ENCODE measurements at regions not wholly inside any gene's neighbourhood (a gene's known extent, or its start where the extent isn't known, plus 50 kb on each side); places are given as distances from the start of the nearest gene placed in this dataset.

- DNase-seq (ENCODE audit: low read depth) = no peak
These were observed 492.4 kb downstream of the SHISA9 start for GRCh38 chr16:13393816-13394215.

- DNase-seq (ENCODE audit: low read depth) = no peak
These were observed 493.1 kb downstream of the SHISA9 start for GRCh38 chr16:13394488-13394887.

GRCh38 chr16:13397126-13397525 lies 495.7 kb downstream of the SHISA9 start:
- no peak for DNase-seq (ENCODE audit: low read depth)

GRCh38 chr16:13401641-13402040 lies 500.2 kb downstream of the SHISA9 start:
- no peak for DNase-seq (ENCODE audit: low read depth)

GRCh38 chr16:13402601-13403000 lies 501.2 kb downstream of the SHISA9 start:
- no peak for DNase-seq (ENCODE audit: low read depth)

- DNase-seq (ENCODE audit: low read depth) = no peak
These were observed 501.9 kb downstream of the SHISA9 start for GRCh38 chr16:13403326-13403725.

- no peak for DNase-seq (ENCODE audit: low read depth)
These were observed 505.8 kb upstream of the ERCC4 start for GRCh38 chr16:13414154-13414553.

- no peak for DNase-seq (ENCODE audit: low read depth)
These were observed 500.4 kb upstream of the ERCC4 start for GRCh38 chr16:13419589-13419988.

GRCh38 chr16:13421726-13422125 lies 498.2 kb upstream of the ERCC4 start:
- DNase-seq (ENCODE audit: low read depth) = no peak

- DNase-seq (ENCODE audit: low read depth) = no peak
These were observed 494.1 kb upstream of the ERCC4 start for GRCh38 chr16:13425836-13426235.

- DNase-seq (ENCODE audit: low read depth) = no peak
These were observed 493.7 kb upstream of the ERCC4 start for GRCh38 chr16:13426269-13426668.

- no peak for DNase-seq (ENCODE audit: low read depth)
These were observed 493.2 kb upstream of the ERCC4 start for GRCh38 chr16:13426736-13427135.

- DNase-seq (ENCODE audit: low read depth) = no peak
These were observed 492.0 kb upstream of the ERCC4 start for GRCh38 chr16:13427943-13428342.

GRCh38 chr16:13429416-13429815 lies 490.5 kb upstream of the ERCC4 start:
- no peak for DNase-seq (ENCODE audit: low read depth)

GRCh38 chr16:13435415-13435814 lies 484.5 kb upstream of the ERCC4 start:
- no peak for DNase-seq (ENCODE audit: low read depth)

GRCh38 chr16:13435873-13436474 lies 484.0 kb upstream of the ERCC4 start:
- DNase-seq (ENCODE audit: low read depth) = no peak

GRCh38 chr16:13436641-13437412 lies 483.1 kb upstream of the ERCC4 start:
- DNase-seq (ENCODE audit: low read depth) = no peak

GRCh38 chr16:13437413-13437795 lies 482.6 kb upstream of the ERCC4 start:
- no peak for DNase-seq (ENCODE audit: low read depth)

GRCh38 chr16:13438064-13438463 lies 481.9 kb upstream of the ERCC4 start:
- DNase-seq (ENCODE audit: low read depth) = no peak

- DNase-seq (ENCODE audit: low read depth) = no peak
These were observed 480.2 kb upstream of the ERCC4 start for GRCh38 chr16:13439766-13440165.

GRCh38 chr16:13441675-13442074 lies 478.3 kb upstream of the ERCC4 start:
- no peak for DNase-seq (ENCODE audit: low read depth)

GRCh38 chr16:13448346-13448745 lies 471.6 kb upstream of the ERCC4 start:
- no peak for DNase-seq (ENCODE audit: low read depth)

GRCh38 chr16:13453325-13453724 lies 466.6 kb upstream of the ERCC4 start:
- no peak for DNase-seq (ENCODE audit: low read depth)

Data from forelimb muscle (tissue), 1 donor.